Choroid plexus epithelial cell (primary cell): ENCODE measurements at regions not wholly inside any gene's neighbourhood (a gene's known extent, or its start where the extent isn't known, plus 50 kb on each side); places are given as distances from the start of the nearest gene placed in this dataset.

Experiments
- DNase-seq: peaks from one replicate; pipeline ENCODE4 v3.0.0-alpha.2; 2010; ENCODE audit warnings: low read depth
- H3K4me3 ChIP-seq: 2 replicates; pipeline ENCODE4 v1.5.1; 2011; ENCODE audit warnings: low read depth, mild to moderate bottlenecking, control low read depth, low read length, moderate library complexity
- TF ChIP-seq, protein P1 (sequence below): conservative IDR thresholded peaks from 2 replicates; pipeline ENCODE4 v1.5.1; 2011; ENCODE audit warnings: low read depth, mild to moderate bottlenecking, control low read depth, inconsistent platforms, low read length, moderate library complexity

- DNase-seq, result no peak
- no peak overlapping the region for H3K4me3 ChIP-seq
- TF ChIP-seq, protein P1, sequence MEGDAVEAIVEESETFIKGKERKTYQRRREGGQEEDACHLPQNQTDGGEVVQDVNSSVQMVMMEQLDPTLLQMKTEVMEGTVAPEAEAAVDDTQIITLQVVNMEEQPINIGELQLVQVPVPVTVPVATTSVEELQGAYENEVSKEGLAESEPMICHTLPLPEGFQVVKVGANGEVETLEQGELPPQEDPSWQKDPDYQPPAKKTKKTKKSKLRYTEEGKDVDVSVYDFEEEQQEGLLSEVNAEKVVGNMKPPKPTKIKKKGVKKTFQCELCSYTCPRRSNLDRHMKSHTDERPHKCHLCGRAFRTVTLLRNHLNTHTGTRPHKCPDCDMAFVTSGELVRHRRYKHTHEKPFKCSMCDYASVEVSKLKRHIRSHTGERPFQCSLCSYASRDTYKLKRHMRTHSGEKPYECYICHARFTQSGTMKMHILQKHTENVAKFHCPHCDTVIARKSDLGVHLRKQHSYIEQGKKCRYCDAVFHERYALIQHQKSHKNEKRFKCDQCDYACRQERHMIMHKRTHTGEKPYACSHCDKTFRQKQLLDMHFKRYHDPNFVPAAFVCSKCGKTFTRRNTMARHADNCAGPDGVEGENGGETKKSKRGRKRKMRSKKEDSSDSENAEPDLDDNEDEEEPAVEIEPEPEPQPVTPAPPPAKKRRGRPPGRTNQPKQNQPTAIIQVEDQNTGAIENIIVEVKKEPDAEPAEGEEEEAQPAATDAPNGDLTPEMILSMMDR, result no peak
Measured at GRCh38 chr6:6711832-6712448, 123.4 kb downstream of the LY86 start.

GRCh38 chr6:6712449-6713403 is 124.2 kb downstream of the LY86 start:
- H3K4me3 ChIP-seq, result no peak overlapping the region
- TF ChIP-seq, protein P1, result no peak
- peak; percentile 79 for DNase-seq

DNA sequence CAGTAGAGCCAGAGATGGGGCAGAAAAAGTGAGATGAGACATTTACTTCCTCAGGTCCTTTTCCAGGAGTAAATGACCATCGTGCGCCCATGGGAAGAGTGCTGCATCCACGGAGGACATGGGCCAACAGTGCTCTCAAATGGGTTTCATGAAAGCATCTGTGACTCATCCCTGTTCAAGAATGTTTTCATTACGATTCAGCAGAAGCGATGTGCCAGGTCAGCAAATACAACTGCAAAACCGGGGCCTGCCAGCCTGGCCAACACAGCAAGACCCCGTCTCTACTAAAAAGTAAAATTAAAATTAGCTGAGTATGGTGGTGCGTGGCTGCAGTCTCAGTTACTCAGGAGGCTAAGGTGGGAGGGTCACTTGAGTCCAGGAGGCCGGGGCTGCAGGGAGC is 125.1 kb downstream of the LY86 start:
- H3K4me3 ChIP-seq, result no peak overlapping the region
- TF ChIP-seq, protein P1, result no peak
- DNase-seq, result peak; percentile 45

- TF ChIP-seq, protein P1, result no peak
Measured at GRCh38 chr6:6714118-6714897, 125.8 kb downstream of the LY86 start.

DNA sequence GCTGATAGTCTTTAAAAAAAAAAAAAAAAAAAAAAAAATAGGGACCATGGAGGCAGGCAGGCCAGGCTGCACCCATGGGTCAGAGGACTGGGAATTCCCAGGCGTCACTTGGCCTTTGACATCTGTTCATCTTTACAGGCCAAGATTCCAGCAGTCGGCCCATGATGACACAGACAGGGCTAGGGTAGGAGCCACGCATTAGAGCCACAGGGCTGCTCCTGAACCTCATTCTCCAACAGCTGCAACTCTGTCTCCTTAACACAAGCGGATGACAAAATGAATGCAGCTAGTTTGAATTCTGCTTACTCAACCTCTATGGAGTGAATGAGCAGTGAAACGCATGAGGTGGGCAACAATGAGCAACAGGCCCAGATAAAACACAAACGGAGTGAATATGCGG is 126.4 kb downstream of the LY86 start:
- DNase-seq, result no peak
- no peak overlapping the region for H3K4me3 ChIP-seq
- TF ChIP-seq, protein P1, result no peak

More at GRCh38 chr6:6714118-6714897, 125.8 kb downstream of the LY86 start:
- DNase-seq, result no peak
- no peak overlapping the region for H3K4me3 ChIP-seq

DNA sequence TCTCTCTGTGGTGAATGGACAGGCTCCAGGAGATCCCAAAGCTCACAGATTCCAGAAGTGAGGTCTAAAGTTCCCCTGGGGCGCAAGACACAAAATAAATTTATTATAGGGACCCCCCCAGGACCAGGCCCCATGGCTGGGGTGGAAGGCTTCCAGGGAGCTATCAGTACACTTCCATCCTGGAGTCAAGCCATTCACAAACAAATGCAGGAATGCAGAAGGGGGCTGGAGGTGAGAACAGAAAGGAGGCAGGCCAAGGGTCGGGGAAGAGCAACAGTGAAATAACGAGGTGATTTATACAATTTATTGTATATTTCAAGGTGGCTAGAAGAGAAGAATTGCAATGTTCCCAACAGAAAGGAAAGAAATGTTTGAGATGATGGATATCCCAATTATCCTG is 126.9 kb downstream of the LY86 start:
- no peak for DNase-seq
- TF ChIP-seq, protein P1, result no peak
- H3K4me3 ChIP-seq, result no peak overlapping the region
